Pulmonary artery endothelial cell (primary cell): ENCODE measurements at regions not wholly inside any gene's neighbourhood (a gene's known extent, or its start where the extent isn't known, plus 50 kb on each side); places are given as distances from the start of the nearest gene placed in this dataset.

Experiments used
- DNase-seq: peaks from one replicate; pipeline ENCODE4 v3.0.0-alpha.2; 2011; ENCODE audit warnings: low read depth, low spot score

DNA sequence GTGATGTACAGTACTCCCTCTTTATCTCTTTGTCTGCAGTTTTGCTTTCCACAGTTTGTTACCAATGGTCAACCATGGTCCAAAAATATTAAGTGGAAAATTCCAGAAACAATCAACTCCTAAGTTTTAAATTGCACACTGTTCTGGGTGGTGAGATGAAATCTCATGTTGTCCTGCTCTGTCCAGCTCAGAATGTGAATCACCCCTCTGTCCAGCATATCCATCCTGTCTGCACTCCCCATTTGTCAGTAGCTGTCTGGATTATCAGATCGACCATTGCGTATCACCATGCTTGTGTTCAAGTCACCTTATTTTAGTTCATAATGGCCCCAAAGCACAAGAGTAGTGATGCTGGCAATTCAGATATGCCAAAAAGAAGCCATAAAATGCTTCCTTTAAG lies 118.2 kb upstream of the PDE4B start:
- DNase-seq = no peak

- no peak for DNase-seq
Observed at GRCh38 chr1:65679773-65680172, 112.9 kb upstream of the PDE4B start.

GRCh38 chr1:65681096-65681495 lies 111.6 kb upstream of the PDE4B start:
- DNase-seq = no peak

GRCh38 chr1:65687428-65688214 lies 105.1 kb upstream of the PDE4B start:
- DNase-seq = peak; percentile 27

DNA sequence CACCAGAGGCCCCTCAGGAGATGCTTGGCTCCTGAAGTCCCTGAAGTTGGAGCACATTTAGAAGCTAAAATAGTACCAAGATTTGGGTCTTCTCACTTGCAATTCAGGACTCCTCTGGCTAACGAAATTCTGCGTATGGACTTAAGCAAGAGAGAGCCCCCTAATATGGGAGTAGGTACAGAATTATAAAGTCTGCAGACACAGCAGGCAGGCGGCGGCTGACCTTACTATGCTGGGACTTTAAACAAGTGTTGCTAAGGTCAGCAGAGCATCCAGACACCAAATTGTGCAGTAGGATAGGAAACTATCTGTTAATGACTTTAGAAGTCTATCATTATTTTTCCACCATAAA lies 104.5 kb upstream of the PDE4B start:
- DNase-seq = no peak

GRCh38 chr1:65688848-65689247 lies 103.8 kb upstream of the PDE4B start:
- DNase-seq = no peak

- no peak for DNase-seq
Observed at GRCh38 chr1:65691152-65691900, 101.4 kb upstream of the PDE4B start.

- DNase-seq = no peak
Observed at GRCh38 chr1:65691972-65692371, 100.7 kb upstream of the PDE4B start.

GRCh38 chr1:65694126-65694525 lies 98.6 kb upstream of the PDE4B start:
- DNase-seq = no peak

DNA sequence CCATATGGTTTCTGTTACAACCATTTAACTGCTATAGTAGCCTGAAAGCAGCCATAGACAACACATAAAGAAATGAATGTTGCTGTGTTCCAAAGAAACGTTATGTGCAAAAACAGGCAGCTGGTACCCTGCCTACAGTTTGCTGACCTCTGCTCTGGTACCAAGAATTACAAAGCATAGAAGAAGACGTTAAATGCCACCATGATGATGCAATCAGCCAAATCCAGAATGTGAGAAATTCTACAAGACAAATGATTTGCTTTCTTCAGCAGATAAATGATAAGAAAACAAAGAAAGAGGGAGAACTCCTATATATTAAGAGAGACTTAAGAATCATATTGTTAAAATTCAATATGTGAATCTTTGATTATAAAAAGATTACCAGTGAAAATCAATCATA lies 97.8 kb upstream of the PDE4B start:
- DNase-seq = no peak

GRCh38 chr1:65698590-65698989 lies 94.1 kb upstream of the PDE4B start:
- no peak for DNase-seq

GRCh38 chr1:65703853-65704252 lies 88.8 kb upstream of the PDE4B start:
- no peak for DNase-seq

DNA sequence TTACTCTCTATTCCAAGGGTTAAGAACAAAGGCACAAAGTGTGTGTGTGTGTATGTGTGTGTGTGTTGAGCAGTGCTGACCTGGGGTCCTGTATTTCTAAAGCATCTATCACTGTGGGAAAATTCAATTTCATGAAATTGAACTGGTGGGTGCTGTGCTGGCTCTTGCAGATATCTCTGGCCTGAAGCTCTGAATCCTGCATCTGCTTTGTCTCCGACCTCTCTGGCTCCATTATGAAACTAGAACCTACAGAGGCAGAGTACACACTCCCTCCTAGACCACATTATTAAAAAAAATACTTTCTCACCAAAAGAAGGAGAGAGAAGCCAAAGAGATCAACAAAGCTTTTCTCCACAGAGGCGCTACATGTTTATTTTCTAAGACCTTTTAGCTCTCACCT lies 88.4 kb upstream of the PDE4B start:
- DNase-seq = no peak

GRCh38 chr1:65717815-65718454 lies 74.8 kb upstream of the PDE4B start:
- no peak for DNase-seq

DNA sequence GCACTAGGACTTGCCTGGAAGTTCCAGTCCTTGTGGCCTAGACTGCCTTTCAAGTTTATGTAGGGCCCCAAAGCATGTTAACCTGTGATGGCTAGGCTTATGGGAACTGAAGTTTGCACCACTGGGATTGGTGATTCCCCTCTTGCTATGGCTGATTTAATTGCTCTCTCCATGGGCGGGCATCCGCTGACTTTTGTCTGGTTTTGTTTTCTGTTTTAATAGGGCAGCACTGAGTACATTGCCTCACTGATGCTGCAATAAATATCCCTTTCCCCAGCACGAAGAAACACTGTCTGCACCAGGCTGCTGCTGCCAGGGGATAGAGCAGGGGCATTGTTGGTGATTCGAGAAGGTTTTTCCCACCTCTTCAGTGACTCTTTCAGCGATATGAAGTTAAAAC lies 73.3 kb upstream of the PDE4B start:
- no peak for DNase-seq

GRCh38 chr1:65722461-65722860 lies 70.2 kb upstream of the PDE4B start:
- no peak for DNase-seq

- DNase-seq = no peak
Observed at GRCh38 chr1:65724151-65724550, 68.5 kb upstream of the PDE4B start.

DNA sequence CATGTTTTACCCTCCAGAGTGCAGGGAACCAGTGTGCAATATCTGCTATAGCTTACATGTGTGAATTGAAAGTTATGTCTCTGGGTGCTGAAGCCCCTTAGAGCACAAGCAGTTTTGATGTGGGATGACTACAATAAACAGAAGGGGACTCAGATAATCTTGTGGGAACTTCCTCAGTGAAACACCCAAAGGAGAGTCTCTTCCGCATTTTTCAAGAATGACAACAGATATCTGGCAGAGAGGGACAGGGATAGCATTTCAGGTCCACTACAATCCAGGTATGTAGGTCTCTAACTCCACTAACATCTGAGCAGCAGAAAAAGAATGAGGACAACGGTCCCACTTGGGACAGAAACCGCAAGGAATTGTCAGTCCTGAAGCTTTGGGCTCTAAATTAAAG lies 67.6 kb upstream of the PDE4B start:
- no peak for DNase-seq

- DNase-seq = no peak
Observed at GRCh38 chr1:65728504-65728903, 64.2 kb upstream of the PDE4B start.

GRCh38 chr1:65729259-65729658 lies 63.4 kb upstream of the PDE4B start:
- DNase-seq = no peak

DNA sequence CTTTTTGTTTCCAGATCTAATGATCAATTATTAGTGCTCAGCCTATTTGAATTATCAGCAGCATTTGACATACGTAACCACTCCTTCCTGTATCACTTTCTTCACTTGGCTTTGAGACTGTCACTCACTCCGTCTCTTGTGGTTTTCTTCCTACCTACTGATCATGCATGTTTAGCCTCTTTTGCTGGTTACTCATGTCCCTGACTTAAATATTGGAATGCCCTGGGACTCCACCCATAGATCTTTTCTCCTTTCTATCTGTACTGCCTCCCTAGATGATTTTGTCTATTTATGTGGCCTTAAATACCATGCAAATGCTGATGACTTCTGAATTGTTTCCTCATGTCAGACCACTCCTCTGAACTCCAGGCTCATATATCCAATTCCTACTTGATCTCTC lies 57.7 kb upstream of the PDE4B start:
- no peak for DNase-seq

GRCh38 chr1:65741993-65742392 lies 50.7 kb upstream of the PDE4B start:
- DNase-seq = no peak
